Glutamatergic neuron (in vitro differentiated cells): ENCODE measurements at regions not wholly inside any gene's neighbourhood (a gene's known extent, or its start where the extent isn't known, plus 50 kb on each side); places are given as distances from the start of the nearest gene placed in this dataset.

ENCODE experiments used
- DNase-seq: peaks from one replicate; pipeline ENCODE4 v3.0.0; 2022
- H3K27ac Mint-ChIP-seq: one replicate; pipeline ENCODE4 v1.8.0; 2020; ENCODE audit warnings: mild to moderate bottlenecking, mixed read lengths, inconsistent platforms; ENCODE audit not compliant: unreplicated experiment
- H3K27me3 Mint-ChIP-seq: one replicate; pipeline ENCODE4 v1.8.0; 2020; ENCODE audit warnings: mild to moderate bottlenecking, moderate library complexity, mixed read lengths, inconsistent platforms; ENCODE audit not compliant: unreplicated experiment
- H3K36me3 Mint-ChIP-seq: one replicate; pipeline ENCODE4 v1.8.0; 2020; ENCODE audit warnings: mild to moderate bottlenecking, mixed read lengths, inconsistent platforms; ENCODE audit not compliant: unreplicated experiment
- H3K4me1 Mint-ChIP-seq: one replicate; pipeline ENCODE4 v1.8.0; 2020; ENCODE audit warnings: mild to moderate bottlenecking, low read depth, mixed read lengths, inconsistent platforms; ENCODE audit not compliant: unreplicated experiment
- H3K4me3 Mint-ChIP-seq: one replicate; pipeline ENCODE4 v1.8.0; 2020; ENCODE audit warnings: mild to moderate bottlenecking, mixed read lengths, inconsistent platforms; ENCODE audit not compliant: unreplicated experiment
- H3K9me3 Mint-ChIP-seq: one replicate; pipeline ENCODE4 v1.8.0; 2020; ENCODE audit warnings: mild to moderate bottlenecking, moderate library complexity, mixed read lengths, inconsistent platforms; ENCODE audit not compliant: unreplicated experiment
- TF ChIP-seq, protein P1 (sequence below): fragments of 200-600 bp; sonication (generic); IDR thresholded peaks from one replicate; pipeline ENCODE4 v1.5.0; 2021; ENCODE audit not compliant: partially characterized antibody, unreplicated experiment

DNA sequence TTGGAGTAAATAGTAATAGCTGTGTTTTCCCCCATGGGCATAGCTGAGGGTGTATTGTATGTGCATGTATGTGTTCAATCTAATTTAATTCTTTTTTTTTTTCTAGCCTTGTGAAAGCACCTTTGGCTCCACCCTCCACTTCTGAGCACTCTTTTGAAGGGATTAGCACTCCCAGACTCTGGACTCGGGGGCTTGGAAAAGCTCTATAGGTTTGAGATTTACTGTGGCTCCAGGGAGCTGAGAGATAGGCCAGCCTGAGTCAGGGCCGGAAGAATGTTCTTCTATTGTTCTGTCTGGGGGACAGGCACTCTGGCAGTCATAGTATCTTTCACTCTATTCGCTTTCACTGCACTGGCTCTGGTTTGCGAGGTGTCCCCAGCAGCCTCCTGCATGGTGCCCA, 540.0 kb upstream of the TBX3 start:
- Mint-ChIP-seq H3K4me3 (no peak overlapping the region), H3K4me1 (no peaks in the 10 kb centered on the region), H3K27me3 (peaks cover 5% of the 10 kb centered on the region), H3K9me3 (peaks cover 1% of the 10 kb centered on the region), H3K27ac (no peak overlapping the region), H3K36me3 (no peaks in the 10 kb centered on the region)
- TF ChIP-seq, protein P1, sequence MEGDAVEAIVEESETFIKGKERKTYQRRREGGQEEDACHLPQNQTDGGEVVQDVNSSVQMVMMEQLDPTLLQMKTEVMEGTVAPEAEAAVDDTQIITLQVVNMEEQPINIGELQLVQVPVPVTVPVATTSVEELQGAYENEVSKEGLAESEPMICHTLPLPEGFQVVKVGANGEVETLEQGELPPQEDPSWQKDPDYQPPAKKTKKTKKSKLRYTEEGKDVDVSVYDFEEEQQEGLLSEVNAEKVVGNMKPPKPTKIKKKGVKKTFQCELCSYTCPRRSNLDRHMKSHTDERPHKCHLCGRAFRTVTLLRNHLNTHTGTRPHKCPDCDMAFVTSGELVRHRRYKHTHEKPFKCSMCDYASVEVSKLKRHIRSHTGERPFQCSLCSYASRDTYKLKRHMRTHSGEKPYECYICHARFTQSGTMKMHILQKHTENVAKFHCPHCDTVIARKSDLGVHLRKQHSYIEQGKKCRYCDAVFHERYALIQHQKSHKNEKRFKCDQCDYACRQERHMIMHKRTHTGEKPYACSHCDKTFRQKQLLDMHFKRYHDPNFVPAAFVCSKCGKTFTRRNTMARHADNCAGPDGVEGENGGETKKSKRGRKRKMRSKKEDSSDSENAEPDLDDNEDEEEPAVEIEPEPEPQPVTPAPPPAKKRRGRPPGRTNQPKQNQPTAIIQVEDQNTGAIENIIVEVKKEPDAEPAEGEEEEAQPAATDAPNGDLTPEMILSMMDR = no peak
- no peak for DNase-seq

DNA sequence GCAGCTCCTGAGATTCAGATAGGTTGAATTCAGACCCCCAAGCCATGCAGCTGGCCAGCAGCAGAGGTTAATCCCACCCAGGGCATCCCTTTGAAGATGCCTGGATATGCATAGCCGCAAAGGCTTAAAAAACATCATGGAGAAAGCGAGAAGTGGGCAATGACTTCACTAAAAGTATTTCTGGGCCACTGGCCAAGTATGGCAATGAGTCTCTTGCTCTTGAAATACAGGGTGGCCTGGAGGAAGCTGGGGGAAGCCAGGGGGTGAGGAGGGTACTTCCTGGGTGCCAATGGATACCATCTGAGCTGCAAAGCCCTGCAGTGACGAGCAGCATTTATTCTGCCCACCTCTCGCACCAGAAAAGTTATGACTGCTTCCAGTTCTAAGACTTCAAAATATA, 539.3 kb upstream of the TBX3 start:
- Mint-ChIP-seq H3K36me3 (no peaks in the 10 kb centered on the region), H3K27me3 (peaks cover 5% of the 10 kb centered on the region), H3K9me3 (peaks cover 1% of the 10 kb centered on the region), H3K27ac (no peak overlapping the region), H3K4me3 (no peak overlapping the region), H3K4me1 (no peaks in the 10 kb centered on the region)
- DNase-seq = no peak
- TF ChIP-seq, protein P1 = no peak

DNA sequence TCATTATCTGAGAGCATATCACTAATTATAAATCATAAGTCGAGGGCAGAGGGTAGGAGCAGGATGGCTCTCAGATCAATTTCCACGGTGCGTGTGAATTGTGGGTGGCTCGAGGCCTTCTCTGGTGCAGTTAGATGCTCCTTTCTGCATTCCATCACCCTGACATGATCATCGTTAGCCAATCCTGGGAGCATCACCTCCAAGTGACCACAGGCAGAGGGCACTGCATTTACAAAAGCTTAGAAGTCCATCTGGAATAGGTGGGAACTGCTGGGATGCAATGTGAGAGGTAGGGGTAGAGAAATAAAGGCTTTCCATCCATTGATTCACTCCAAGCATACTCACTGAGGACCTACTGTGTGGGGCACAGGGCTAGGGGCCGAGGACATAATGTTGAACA, 538.2 kb upstream of the TBX3 start:
- no peak overlapping the region for H3K4me3 Mint-ChIP-seq
- TF ChIP-seq, protein P1 = no peak
- peaks cover 7% of the 10 kb centered on the region for H3K27me3 Mint-ChIP-seq
- H3K36me3 Mint-ChIP-seq = no peaks in the 10 kb centered on the region
- H3K9me3 Mint-ChIP-seq = peaks cover 1% of the 10 kb centered on the region
- no peaks in the 10 kb centered on the region for H3K4me1 Mint-ChIP-seq
- no peak overlapping the region for H3K27ac Mint-ChIP-seq
- no peak for DNase-seq

DNA sequence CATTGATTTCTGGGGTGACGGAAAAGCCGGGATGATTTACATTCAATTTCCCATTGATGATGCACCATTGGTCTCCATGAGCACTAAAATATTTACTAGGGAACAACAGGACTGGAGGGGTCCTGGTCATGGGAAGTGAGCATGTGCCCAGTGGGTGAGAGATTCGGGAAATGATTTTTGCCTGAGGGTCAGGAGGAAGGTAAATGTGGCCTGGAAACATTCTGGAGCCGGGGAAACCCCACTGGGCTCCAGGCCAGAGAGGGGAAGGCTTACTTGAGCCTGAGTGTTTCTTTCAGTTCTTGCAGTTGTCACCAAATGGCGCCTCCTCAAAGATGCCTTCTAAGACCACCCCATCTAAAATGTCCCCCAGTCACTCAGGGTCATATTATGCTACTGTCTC, 532.3 kb upstream of the TBX3 start:
- peaks cover 4% of the 10 kb centered on the region for H3K27me3 Mint-ChIP-seq
- peaks cover 12% of the 10 kb centered on the region for H3K4me1 Mint-ChIP-seq
- peaks cover 6% of the 10 kb centered on the region for H3K36me3 Mint-ChIP-seq
- H3K9me3 Mint-ChIP-seq = peaks cover 9% of the 10 kb centered on the region
- DNase-seq = no peak
- H3K27ac Mint-ChIP-seq = no peak overlapping the region
- TF ChIP-seq, protein P1 = no peak
- H3K4me3 Mint-ChIP-seq = no peak overlapping the region

DNA sequence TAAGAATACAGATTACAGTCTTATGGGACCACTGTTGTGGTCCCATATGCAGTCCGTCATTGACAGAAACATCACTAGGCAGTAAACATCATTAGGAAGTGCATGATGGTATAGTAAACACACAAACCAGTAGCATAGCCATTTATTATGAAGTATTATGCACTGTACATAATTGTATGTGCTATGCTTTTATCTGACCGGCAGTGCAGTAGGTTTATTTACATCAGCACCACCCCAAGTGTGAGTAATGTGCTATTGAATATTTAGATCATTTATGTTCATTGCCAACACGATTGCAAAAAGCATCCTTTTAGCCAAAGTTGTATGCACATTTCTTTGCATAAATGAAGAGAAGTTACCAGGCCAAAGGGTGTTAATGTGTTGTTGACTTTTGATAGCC, 531.6 kb upstream of the TBX3 start:
- TF ChIP-seq, protein P1 = no peak
- Mint-ChIP-seq H3K9me3 (peaks cover 9% of the 10 kb centered on the region), H3K4me1 (peaks cover 12% of the 10 kb centered on the region), H3K27ac (no peak overlapping the region), H3K27me3 (peaks cover 6% of the 10 kb centered on the region), H3K4me3 (no peak overlapping the region), H3K36me3 (peaks cover 8% of the 10 kb centered on the region)
- no peak for DNase-seq
